ENCODE measurements at regions not wholly inside any gene's neighbourhood (a gene's known extent, or its start where the extent isn't known, plus 50 kb on each side); places are given as distances from the start of the nearest gene placed in this dataset.

GRCh38 chr12:94761559-94761958 lies 111.2 kb upstream of the TMCC3 start:
- H3K4me3 ChIP-seq (ENCODE audit: low read depth, low read length): no peak overlapping the region
- no peak for DNase-seq (ENCODE audit: low read depth)
- no peak for TF ChIP-seq CTCF (IDR thresholded peaks at IDR 0.05; ENCODE audit: insufficient read depth, low read depth, low read length, missing control alignments)

- no peak overlapping the region for H3K4me3 ChIP-seq (ENCODE audit: low read depth, low read length)
- no peak for TF ChIP-seq CTCF (IDR thresholded peaks at IDR 0.05; ENCODE audit: insufficient read depth, low read depth, low read length, missing control alignments)
- no peak for DNase-seq (ENCODE audit: low read depth)
Measured at GRCh38 chr12:94760786-94761185, 110.4 kb upstream of the TMCC3 start.

- no peak overlapping the region for H3K4me3 ChIP-seq (ENCODE audit: low read depth, low read length)
- no peak for DNase-seq (ENCODE audit: low read depth)
- no peak for TF ChIP-seq CTCF (IDR thresholded peaks at IDR 0.05; ENCODE audit: insufficient read depth, low read depth, low read length, missing control alignments)
Measured at GRCh38 chr12:94756789-94757188, 106.4 kb upstream of the TMCC3 start.

- TF ChIP-seq CTCF (IDR thresholded peaks at IDR 0.05; ENCODE audit: insufficient read depth, low read depth, low read length, missing control alignments): no peak
- no peak overlapping the region for H3K4me3 ChIP-seq (ENCODE audit: low read depth, low read length)
Measured at GRCh38 chr12:94755598-94755997, 105.2 kb upstream of the TMCC3 start.

GRCh38 chr12:94754653-94755052 lies 104.3 kb upstream of the TMCC3 start:
- TF ChIP-seq CTCF (IDR thresholded peaks at IDR 0.05; ENCODE audit: insufficient read depth, low read depth, low read length, missing control alignments): no peak
- no peak for DNase-seq (ENCODE audit: low read depth)
- H3K4me3 ChIP-seq (ENCODE audit: low read depth, low read length): no peak overlapping the region

More at GRCh38 chr12:94755598-94755997, 105.2 kb upstream of the TMCC3 start:
- DNase-seq (ENCODE audit: low read depth): no peak

GRCh38 chr12:94753036-94753679 lies 102.8 kb upstream of the TMCC3 start:
- H3K4me3 ChIP-seq (ENCODE audit: low read depth, low read length): no peak overlapping the region
- no peak for TF ChIP-seq CTCF (IDR thresholded peaks at IDR 0.05; ENCODE audit: insufficient read depth, low read depth, low read length, missing control alignments)
- DNase-seq (ENCODE audit: low read depth): no peak

GRCh38 chr12:94750864-94751263 lies 100.5 kb upstream of the TMCC3 start:
- DNase-seq (ENCODE audit: low read depth): no peak
- TF ChIP-seq CTCF (IDR thresholded peaks at IDR 0.05; ENCODE audit: insufficient read depth, low read depth, low read length, missing control alignments): no peak
- H3K4me3 ChIP-seq (ENCODE audit: low read depth, low read length): no peak overlapping the region
